Neural progenitor cell (in vitro differentiated cells): ENCODE measurements at regions not wholly inside any gene's neighbourhood (a gene's known extent, or its start where the extent isn't known, plus 50 kb on each side); places are given as distances from the start of the nearest gene placed in this dataset.

Source experiments
- CTCF ChIP-seq: fragments of 200-600 bp; sonication (generic); IDR thresholded peaks from 2 replicates; pipeline ENCODE4 v1.5.1; 2017; ENCODE audit warnings: antibody characterized with exemption, mild to moderate bottlenecking
- EZH2 ChIP-seq: fragments of 200-600 bp; sonication (generic); IDR thresholded peaks from 2 replicates; pipeline ENCODE4 v1.6.1; 2017; ENCODE audit warnings: antibody characterized with exemption, mild to moderate bottlenecking, moderate library complexity
- EZH2phosphoT487 ChIP-seq: fragments of 200-600 bp; sonication (generic); IDR thresholded peaks from 2 replicates; pipeline ENCODE4 v1.6.1; 2017; ENCODE audit warnings: antibody characterized with exemption

GRCh38 chr1:4407851-4408250, 246.6 kb upstream of the AJAP1 start:
- TF ChIP-seq CTCF (no peak), EZH2 (no peak), EZH2phosphoT487 (no peak)
